ENCODE measurements at regions not wholly inside any gene's neighbourhood (a gene's known extent, or its start where the extent isn't known, plus 50 kb on each side); places are given as distances from the start of the nearest gene placed in this dataset.

DNA sequence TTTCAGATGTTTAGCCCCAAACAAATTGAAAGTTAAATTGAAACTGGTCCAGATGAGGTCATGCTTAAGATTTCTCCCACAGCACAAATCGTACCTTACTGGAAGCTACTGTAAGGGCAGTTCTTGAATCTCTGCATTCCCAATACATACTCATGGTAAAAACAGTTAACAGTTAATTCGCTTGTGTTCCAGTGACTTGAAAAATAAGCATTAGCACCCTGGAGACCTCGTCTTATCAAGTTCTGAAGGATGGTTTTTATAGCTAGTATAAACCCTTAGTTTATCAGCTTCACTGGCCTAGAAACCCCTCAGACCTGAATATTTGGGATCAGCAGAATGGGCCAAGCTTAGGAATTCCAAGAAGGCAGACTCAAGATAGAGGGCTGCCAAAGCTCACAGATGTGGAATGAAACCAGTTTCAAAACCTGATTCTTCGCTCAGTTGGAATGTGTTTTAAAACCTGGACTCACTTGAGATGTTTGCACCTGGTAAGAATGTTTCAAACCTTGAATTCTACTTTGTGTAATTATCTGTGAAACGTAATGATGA is 103.6 kb downstream of the C9orf152 start:
- Mint-ChIP-seq H3K36me3 (ENCODE audit: unreplicated experiment) (peaks cover 1% of the 10 kb centered on the region), H3K4me3 (ENCODE audit: unreplicated experiment) (no peak overlapping the region), H3K27ac (ENCODE audit: unreplicated experiment) (peak overlapping the region; percentile 86), H3K9me3 (ENCODE audit: unreplicated experiment) (no peaks in the 10 kb centered on the region), H3K4me1 (ENCODE audit: unreplicated experiment) (peaks cover 57% of the 10 kb centered on the region), H3K27me3 (ENCODE audit: unreplicated experiment) (no peaks in the 10 kb centered on the region)
- TF ChIP-seq CTCF (IDR thresholded peaks at IDR 0.05): no peak
- DNase-seq (ENCODE audit: extremely low spot score, unreplicated experiment): no peak

GRCh38 chr9:110105107-110105506 is 102.9 kb downstream of the C9orf152 start:
- no peaks in the 10 kb centered on the region for H3K9me3 Mint-ChIP-seq (ENCODE audit: unreplicated experiment)
- no peak for DNase-seq (ENCODE audit: extremely low spot score, unreplicated experiment)
- H3K4me1 Mint-ChIP-seq (ENCODE audit: unreplicated experiment): peaks cover 57% of the 10 kb centered on the region
- TF ChIP-seq CTCF (IDR thresholded peaks at IDR 0.05): no peak
- no peaks in the 10 kb centered on the region for H3K27me3 Mint-ChIP-seq (ENCODE audit: unreplicated experiment)
- H3K4me3 Mint-ChIP-seq (ENCODE audit: unreplicated experiment): no peak overlapping the region
- peak overlapping the region; percentile 86 for H3K27ac Mint-ChIP-seq (ENCODE audit: unreplicated experiment)
- H3K36me3 Mint-ChIP-seq (ENCODE audit: unreplicated experiment): peaks cover 1% of the 10 kb centered on the region

DNA sequence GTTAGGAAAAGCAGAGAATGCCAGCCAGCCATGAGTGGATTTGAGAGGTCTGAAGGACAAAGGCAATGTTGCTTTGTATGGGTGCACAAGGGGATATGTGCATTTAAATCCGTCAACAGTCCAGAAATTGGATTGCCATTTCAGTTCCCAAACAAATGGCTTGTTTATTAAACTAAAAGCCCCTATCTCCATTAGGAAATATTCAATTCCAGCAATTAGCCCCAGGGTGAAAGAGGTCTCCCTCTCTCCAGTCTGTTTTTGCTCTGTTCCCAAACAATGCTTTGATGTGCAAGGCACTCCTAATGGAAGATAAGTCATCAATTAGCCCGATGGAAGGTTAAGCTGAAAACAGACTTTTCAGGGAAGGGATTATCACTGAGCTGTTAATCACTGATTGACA is 101.3 kb downstream of the C9orf152 start:
- H3K27me3 Mint-ChIP-seq (ENCODE audit: unreplicated experiment): no peaks in the 10 kb centered on the region
- H3K4me3 Mint-ChIP-seq (ENCODE audit: unreplicated experiment): no peak overlapping the region
- peak overlapping the region; percentile 86 for H3K27ac Mint-ChIP-seq (ENCODE audit: unreplicated experiment)
- H3K36me3 Mint-ChIP-seq (ENCODE audit: unreplicated experiment): peaks cover 1% of the 10 kb centered on the region
- H3K9me3 Mint-ChIP-seq (ENCODE audit: unreplicated experiment): no peaks in the 10 kb centered on the region
- peaks cover 51% of the 10 kb centered on the region for H3K4me1 Mint-ChIP-seq (ENCODE audit: unreplicated experiment)
- DNase-seq (ENCODE audit: extremely low spot score, unreplicated experiment): no peak
- no peak for TF ChIP-seq CTCF (IDR thresholded peaks at IDR 0.05)

DNA sequence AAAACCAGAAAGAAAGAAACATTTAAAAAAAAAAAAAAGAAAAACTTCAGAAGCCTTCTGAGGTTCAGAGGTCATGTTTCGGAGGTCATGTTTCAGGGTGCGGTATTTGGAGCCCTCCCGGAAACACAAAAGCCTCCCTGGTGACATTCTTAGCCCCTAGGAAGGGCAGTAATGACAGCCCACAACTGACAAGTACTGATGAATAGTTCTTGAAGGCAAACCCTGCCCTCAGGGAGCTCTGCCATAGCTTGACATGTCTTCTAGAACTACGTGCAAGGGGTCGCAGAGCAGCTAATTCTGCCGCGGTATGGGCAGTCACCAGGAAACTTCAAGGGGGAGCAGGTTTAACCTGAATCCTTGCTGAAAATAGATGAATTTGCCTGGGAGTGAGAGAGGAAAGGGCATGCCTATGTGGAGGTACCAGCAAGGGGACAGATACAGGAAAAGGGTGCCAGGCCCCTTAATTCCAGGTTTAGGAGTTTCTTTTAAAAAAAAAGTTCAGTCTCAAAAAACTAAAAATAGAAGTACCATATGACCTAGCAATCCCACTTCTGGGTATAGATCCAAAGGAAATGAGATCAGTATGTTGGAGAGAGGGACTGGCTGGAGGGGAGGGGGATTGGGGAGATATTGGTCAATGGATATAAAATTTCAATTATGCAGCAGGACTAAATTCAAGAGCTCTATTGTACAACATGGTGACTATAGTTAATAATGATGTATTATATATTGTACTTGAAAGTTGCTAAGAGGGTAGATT is 98.4 kb downstream of the C9orf152 start:
- Mint-ChIP-seq H3K4me3 (ENCODE audit: unreplicated experiment) (no peak overlapping the region), H3K27me3 (ENCODE audit: unreplicated experiment) (no peaks in the 10 kb centered on the region), H3K4me1 (ENCODE audit: unreplicated experiment) (peaks cover 42% of the 10 kb centered on the region), H3K27ac (ENCODE audit: unreplicated experiment) (peak overlapping the region; percentile 32), H3K9me3 (ENCODE audit: unreplicated experiment) (no peaks in the 10 kb centered on the region), H3K36me3 (ENCODE audit: unreplicated experiment) (no peaks in the 10 kb centered on the region)
- TF ChIP-seq CTCF (IDR thresholded peaks at IDR 0.05): no peak
- no peak for DNase-seq (ENCODE audit: extremely low spot score, unreplicated experiment)

- DNase-seq (ENCODE audit: extremely low spot score, unreplicated experiment): no peak
- Mint-ChIP-seq H3K4me1 (ENCODE audit: unreplicated experiment) (peaks cover 42% of the 10 kb centered on the region), H3K27me3 (ENCODE audit: unreplicated experiment) (no peaks in the 10 kb centered on the region), H3K9me3 (ENCODE audit: unreplicated experiment) (no peaks in the 10 kb centered on the region), H3K36me3 (ENCODE audit: unreplicated experiment) (no peaks in the 10 kb centered on the region), H3K4me3 (ENCODE audit: unreplicated experiment) (no peak overlapping the region), H3K27ac (ENCODE audit: unreplicated experiment) (no peak overlapping the region)
- TF ChIP-seq CTCF (IDR thresholded peaks at IDR 0.05): no peak
Observed at GRCh38 chr9:110110154-110110553, 97.8 kb downstream of the C9orf152 start.

Data from osteocyte (in vitro differentiated cells).